ENCODE measurements at regions not wholly inside any gene's neighbourhood (a gene's known extent, or its start where the extent isn't known, plus 50 kb on each side); places are given as distances from the start of the nearest gene placed in this dataset.

DNA sequence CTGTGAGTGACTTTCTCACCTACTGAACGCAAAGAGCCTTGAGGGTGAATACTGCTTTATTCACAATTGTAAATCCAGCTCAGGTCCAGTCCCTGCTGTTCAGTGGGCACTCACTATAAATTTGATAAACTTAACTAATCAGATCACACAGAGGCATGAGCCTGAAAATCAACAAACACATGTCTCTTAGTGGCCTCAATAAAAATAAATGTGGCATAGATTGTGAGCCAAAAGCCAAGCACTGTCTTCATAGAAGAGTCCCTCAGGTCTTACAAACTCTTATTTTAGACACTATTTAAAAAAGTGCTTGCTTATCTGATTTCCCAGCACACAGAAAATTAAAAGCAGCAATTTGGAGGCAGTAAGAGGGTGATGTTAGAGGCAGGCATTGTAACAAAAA lies 957.7 kb downstream of the SLITRK5 start:
- TF ChIP-seq POLR2A (IDR thresholded peaks at IDR 0.05) (no peak), EP300 (IDR thresholded peaks at IDR 0.05) (no peak)
- TF ChIP-seq, protein P1, sequence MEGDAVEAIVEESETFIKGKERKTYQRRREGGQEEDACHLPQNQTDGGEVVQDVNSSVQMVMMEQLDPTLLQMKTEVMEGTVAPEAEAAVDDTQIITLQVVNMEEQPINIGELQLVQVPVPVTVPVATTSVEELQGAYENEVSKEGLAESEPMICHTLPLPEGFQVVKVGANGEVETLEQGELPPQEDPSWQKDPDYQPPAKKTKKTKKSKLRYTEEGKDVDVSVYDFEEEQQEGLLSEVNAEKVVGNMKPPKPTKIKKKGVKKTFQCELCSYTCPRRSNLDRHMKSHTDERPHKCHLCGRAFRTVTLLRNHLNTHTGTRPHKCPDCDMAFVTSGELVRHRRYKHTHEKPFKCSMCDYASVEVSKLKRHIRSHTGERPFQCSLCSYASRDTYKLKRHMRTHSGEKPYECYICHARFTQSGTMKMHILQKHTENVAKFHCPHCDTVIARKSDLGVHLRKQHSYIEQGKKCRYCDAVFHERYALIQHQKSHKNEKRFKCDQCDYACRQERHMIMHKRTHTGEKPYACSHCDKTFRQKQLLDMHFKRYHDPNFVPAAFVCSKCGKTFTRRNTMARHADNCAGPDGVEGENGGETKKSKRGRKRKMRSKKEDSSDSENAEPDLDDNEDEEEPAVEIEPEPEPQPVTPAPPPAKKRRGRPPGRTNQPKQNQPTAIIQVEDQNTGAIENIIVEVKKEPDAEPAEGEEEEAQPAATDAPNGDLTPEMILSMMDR (IDR thresholded peaks at IDR 0.05) = no peak
- no peak overlapping the region for H3K4me3 ChIP-seq
- H3K27me3 ChIP-seq = no peaks in the 10 kb centered on the region
- intact Hi-C loops (cut with DNase I) = no loop called here
- H3K27ac ChIP-seq = no peak overlapping the region
- H3K4me1 ChIP-seq (ENCODE audit: insufficient read depth) = no peaks in the 10 kb centered on the region
- WGBS, 3 donors = 0 to 72% (median 58%) methylated on average over 1 of the region's 1 CpG
- no peaks in the 10 kb centered on the region for H3K36me3 ChIP-seq
- no peaks in the 10 kb centered on the region for H3K9me3 ChIP-seq
- DNase-seq = no peak

GRCh38 chr13:88637935-88638334 lies 966.8 kb downstream of the SLITRK5 start:
- H3K4me3 ChIP-seq = no peak overlapping the region
- no peaks in the 10 kb centered on the region for H3K36me3 ChIP-seq
- no peaks in the 10 kb centered on the region for H3K27me3 ChIP-seq
- no peak for DNase-seq
- no peaks in the 10 kb centered on the region for H3K4me1 ChIP-seq (ENCODE audit: insufficient read depth)
- WGBS, 3 donors = 0 to 45% (median 39%) methylated on average over 1 of the region's 1 CpG
- H3K27ac ChIP-seq = no peak overlapping the region
- no peak for TF ChIP-seq EP300 (IDR thresholded peaks at IDR 0.05)
- no peak for TF ChIP-seq POLR2A (IDR thresholded peaks at IDR 0.05)
- TF ChIP-seq, protein P1 (IDR thresholded peaks at IDR 0.05) = no peak
- H3K9me3 ChIP-seq = no peaks in the 10 kb centered on the region
- intact Hi-C loops (cut with DNase I) = no loop called here

- no peaks in the 10 kb centered on the region for H3K27me3 ChIP-seq
- intact Hi-C loops (cut with DNase I) = no loop called here
- H3K4me3 ChIP-seq = no peak overlapping the region
- H3K27ac ChIP-seq = no peak overlapping the region
- H3K36me3 ChIP-seq = no peaks in the 10 kb centered on the region
- TF ChIP-seq EP300 (IDR thresholded peaks at IDR 0.05) = no peak
- TF ChIP-seq POLR2A (IDR thresholded peaks at IDR 0.05) = no peak
- TF ChIP-seq, protein P1 (IDR thresholded peaks at IDR 0.05) = no peak
- H3K4me1 ChIP-seq (ENCODE audit: insufficient read depth) = no peaks in the 10 kb centered on the region
- DNase-seq = no peak
- 72 to 82% (median 81%) methylated on average over 2 of the region's 2 CpGs for WGBS, 3 donors
- no peaks in the 10 kb centered on the region for H3K9me3 ChIP-seq
Measured at GRCh38 chr13:88643233-88643632, 972.1 kb downstream of the SLITRK5 start.

- DNase-seq = no peak
- Histone ChIP-seq H3K36me3 (no peaks in the 10 kb centered on the region), H3K4me1 (ENCODE audit: insufficient read depth) (no peaks in the 10 kb centered on the region), H3K27me3 (no peaks in the 10 kb centered on the region), H3K9me3 (no peaks in the 10 kb centered on the region), H3K27ac (no peak overlapping the region), H3K4me3 (no peak overlapping the region)
- no peak for TF ChIP-seq EP300 (IDR thresholded peaks at IDR 0.05)
- TF ChIP-seq, protein P1 (IDR thresholded peaks at IDR 0.05) = no peak
- no peak for TF ChIP-seq POLR2A (IDR thresholded peaks at IDR 0.05)
- WGBS, 3 donors = 44 to 71% (median 68%) methylated on average over 2 of the region's 2 CpGs
- intact Hi-C loops (cut with DNase I) = no loop called here
Measured at GRCh38 chr13:88648598-88649373, 977.6 kb downstream of the SLITRK5 start.

All from ovary (tissue), 7 donors.